CD4-positive, alpha-beta T cell treated with Interleukin-17A for 1 hour (primary cell): ENCODE measurements at regions not wholly inside any gene's neighbourhood (a gene's known extent, or its start where the extent isn't known, plus 50 kb on each side); places are given as distances from the start of the nearest gene placed in this dataset.

ENCODE experiments used
- DNase-seq: peaks from one replicate; pipeline ENCODE4 v3.0.0-alpha.2; 2020

DNA sequence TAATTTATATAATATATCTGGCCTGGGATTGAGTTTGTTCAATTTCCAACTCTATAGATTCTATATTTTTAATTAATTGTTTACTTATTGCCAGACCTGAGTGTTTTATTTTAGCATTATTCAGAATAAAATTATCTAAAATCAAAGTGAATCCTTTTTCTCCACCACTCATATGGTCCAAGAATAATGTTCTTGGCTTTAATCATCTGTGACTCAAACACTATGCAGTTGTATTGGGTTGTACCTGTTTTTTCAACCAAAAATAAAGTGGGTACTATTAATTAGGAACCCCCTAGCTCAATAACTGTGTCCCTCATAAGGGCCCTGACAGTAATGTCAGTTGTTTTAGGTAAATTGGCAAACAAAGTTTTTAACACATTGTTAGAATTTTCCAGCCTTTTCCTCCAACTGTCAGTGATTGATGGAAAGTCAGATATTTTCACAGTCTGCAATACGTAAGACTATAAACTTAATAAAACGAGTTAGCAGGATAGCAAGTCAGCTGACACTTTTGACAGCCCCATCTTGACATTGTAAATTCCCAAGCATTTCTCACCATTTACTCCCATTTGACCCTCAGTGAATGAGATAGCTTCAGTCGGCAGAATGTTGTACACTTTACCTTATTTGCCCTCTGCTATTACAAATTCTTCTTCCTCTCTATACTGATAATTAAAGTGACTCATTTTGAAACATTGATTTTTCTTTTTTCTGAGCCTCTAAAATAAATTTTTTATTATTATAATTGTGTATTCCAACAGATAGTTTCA lies 587.4 kb downstream of the METTL4 start:
- no peak for DNase-seq

DNA sequence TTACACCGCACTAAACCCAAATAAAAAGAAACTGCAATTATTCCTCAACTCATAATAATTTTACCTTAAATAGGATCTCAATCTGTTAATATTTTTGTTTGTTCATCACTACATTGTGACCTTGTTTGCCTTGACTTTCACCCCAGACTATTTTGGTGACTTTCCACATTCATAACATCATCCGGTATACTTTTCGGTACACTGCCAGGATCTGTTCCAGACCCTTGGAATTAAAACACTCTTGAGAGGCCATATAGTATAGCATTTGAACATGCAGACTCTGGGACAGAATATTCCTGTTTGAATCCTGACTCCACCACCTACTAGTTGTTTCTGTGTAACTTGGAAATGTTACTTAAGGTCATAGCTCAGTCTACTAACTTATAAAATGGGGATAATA lies 577.4 kb downstream of the METTL4 start:
- DNase-seq: no peak

DNA sequence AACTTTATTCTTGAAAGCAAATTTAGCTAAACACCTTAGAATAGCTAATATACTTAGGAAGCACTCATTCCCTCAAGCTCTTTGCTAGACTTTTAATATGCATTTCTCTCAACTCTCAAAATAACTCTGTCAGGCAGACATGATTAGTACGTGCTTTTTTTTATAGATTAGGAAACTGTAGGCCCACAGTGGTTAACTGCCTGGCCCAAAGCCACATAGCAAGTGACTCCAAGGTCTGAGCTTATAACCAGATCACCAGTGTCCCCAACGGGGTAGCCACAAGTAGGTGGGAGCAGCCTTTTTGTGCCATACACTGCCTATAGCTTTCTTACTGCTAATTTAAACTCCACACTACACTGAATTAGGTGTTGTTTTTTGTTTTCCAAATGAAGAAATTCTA lies 576.8 kb downstream of the METTL4 start:
- no peak for DNase-seq

DNA sequence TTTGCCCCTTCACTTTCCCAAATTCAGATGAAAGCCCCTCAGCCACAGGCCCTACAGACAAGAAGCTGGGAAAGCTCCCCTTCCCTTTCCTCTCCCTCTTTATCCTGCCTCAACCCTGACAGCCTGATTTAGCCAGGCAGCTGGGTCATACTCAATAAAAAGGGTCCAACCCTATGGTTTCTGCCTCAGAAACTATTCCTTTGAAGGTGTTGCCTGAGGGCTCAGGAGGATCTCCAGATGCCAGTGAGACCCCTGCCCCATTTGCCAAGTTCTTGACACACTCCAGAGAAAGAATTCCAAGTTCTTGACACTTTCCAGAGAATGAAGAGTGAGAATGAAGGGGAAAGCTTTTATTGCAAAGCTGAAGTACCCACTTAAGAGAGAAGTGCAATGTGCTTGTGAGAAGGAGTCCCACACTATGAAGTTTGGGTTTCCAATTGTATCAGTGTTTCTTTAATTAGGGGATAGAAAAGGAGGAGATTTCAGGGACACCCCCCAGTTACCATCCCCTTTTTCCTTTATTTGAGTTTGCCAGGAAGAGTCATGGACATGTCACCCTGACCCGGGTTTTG lies 576.2 kb downstream of the METTL4 start:
- no peak for DNase-seq

DNA sequence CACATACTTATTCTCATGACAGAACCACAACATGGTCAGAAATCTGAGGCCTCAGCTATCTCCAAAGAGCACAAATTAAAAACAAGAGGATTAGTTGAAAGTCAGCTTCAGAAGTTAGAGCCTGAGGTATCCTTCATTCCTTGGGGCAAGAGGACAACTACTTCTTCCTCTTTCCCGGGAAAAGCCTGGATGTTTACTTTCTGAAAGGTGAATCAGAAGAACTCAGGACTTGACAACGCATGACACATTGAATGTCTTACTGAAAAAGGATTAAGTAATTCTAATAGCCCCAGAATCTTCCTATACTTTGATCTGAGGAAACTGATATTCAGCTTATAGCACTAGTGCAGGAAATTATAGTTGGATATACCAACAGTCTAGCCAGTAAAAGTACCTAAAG lies 573.2 kb downstream of the METTL4 start:
- DNase-seq: no peak

DNA sequence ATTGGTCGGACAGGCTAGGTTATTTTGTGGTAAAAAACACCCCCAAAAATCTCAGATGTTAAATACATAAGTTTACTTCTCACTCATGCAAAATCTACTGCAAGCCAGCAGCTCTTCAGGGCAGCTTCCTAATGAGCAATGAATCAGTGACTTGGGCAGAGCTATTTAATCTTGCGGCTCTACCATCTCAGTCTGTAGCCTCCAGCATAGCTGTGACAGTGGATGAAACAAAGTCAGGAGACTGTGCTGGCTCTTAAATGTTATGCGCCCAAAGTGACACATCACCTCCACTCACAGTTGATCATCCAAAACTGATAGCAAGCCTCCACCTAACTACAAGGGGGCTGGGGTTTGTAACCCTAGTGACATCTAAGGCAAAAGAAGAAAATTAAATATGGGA lies 571.9 kb downstream of the METTL4 start:
- no peak for DNase-seq

DNA sequence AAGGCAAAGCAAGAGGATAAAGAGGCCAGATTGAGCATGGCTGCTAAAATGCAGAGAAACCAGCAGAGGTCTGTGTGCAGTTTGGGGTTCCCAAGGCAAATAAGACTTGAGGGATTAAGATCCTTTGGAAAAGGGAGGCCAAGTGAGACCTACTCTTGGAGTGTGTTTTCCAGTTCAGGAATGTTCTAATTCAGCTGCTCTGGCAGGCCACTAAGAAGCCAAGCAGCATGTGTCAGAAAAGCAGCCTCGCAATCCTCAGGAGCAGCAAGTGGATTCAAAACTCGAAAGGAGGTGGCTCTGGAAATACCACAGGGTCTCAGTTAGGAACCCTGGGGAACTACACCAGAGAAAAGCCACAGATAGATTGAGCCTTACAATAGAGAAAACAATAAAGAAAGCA lies 569.2 kb downstream of the METTL4 start:
- DNase-seq: no peak

DNA sequence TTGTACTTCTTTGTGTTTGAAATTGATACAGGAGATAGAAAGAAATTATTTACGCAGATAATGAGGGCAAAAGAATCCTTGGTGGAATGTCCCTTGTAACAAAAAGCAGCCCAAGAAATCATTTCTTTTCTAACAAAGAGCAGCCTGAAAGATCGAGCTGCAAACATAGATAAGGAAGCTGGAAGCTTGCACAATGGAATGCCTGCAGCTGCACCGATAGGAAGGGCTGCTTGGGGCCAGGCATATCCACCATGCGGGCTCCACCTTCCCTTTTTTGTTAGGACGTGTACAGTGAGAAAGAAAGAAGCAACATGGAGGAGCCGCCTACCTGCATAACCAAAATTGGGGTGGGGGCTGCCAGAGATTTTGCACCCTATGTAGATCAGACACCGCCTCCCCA lies 568.7 kb downstream of the METTL4 start:
- no peak for DNase-seq

DNA sequence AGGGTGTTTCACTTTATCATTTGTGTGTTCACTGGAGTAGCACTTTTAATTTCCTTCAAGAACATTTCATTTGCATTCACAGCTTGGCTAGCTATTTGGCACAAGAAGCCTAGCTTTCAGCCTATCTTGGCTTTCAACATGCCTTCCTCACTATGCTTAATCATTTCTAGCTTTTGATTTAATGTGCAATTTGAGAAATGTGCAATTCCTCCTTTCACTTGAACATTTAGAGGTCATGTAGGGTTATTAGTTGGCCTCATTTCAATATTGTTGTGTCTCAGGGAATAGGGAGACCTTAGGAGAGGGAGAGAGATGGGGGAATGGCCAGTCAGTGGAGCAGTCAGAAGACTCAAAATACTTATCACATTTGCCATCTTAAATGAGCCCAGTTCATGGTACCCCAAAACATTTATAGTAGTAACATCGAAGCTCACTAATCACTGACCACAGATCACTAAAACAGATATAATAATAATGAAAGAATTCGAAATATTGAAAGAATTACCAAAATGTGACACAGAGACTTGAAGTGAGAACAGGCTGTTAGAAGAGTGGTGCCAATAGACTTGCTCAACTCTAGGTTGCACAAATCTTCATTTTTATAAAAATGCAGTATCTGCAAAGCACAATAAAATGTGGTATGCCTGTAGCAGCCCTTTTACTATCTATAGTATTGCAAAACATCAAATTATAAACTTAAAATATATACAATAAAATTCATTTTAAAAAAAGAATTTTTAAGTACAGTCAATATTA lies 561.2 kb downstream of the METTL4 start:
- no peak for DNase-seq

DNA sequence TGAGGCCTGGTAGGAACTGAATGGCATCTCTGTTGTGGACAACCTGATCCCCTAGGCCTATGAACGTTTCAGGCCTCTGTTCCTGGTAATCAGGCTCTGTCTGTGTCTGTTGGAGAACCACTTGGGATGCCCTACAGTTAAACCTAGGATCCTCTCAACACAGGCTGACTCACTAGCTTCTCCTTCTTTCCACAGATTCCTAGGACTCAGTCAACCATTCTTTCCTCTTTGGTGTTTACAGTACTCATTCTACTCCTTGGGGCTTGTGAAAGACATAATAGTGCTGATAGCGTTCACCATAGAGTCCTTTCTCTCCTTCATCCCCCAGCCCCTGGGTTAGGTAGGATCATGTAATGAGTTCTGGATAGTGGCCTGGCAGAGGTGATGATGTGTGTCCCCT lies 544.3 kb downstream of the METTL4 start:
- no peak for DNase-seq

DNA sequence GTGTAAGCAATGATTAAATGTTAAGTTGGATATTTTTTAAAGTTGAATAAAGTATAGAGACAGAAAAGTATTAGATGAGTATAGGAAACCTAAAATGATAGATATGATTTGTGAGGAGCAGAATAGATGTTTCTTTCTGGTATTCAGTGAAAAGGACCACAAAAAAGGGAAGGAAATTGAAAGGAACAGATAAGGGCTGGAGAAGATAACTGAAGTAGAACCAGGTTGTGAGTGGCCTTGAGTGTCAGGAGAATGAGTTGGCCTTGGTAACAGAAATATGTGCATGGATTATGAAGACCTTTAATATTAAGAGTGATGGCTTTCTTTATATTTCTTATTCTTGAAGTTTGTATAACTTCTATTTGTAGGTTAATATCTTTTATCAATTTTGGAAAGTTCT lies 543.5 kb downstream of the METTL4 start:
- no peak for DNase-seq

DNA sequence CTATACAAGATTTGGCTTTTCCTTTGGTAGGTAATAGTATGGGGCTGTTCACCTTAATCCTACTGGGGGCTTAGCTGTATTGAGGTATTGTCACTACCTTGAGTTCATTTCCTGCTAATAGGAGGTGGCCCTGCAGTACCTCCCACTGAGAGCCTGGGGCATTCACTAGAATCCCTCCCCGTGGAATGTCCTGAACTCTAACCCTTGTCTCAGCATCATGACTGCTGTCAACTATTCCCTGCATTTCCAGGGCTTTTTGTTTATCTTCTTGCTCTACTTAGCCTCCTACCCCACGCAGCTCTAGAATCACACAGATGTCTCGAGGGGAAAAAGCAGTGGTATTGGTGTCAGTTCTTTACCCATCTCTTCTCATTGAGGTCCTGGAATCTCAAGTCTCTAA lies 542.3 kb downstream of the METTL4 start:
- no peak for DNase-seq

DNA sequence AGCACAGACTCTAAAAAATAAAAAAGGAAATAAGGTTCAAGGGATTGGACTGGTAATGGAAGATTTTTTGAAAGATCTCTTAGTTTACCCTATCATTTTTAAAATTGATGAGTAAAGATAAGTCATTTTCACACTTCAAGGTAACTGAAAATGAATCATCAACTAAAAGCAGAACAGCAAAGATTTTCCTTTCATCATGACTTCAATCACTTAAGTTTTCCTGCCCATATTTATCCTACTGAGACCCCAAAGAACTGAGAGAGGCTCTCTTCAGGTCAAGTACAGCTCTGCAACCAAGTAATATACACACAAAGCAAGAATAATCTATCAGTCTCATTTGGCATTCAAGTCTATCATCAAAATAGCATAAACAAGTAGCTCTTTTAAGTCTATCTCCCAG lies 540.7 kb downstream of the METTL4 start:
- DNase-seq: no peak

DNA sequence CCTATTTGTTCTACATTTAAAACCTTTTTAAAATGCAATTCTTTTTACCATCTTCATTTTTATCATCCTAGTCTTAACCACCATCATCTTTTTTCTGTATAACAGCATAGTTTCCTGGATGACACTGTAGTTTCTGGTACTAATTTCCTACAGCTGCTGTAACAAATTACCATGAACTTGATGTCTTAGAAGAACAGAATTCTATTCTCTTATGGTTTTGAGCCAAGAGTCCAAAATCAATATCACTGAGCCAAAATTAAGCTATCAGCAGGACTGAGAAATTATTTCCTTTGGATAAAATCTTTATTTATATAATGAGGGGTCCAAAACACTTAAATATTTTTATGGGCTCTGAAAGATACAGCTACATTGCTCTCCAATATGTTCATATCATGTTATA lies 539.3 kb downstream of the METTL4 start:
- no peak for DNase-seq

DNA sequence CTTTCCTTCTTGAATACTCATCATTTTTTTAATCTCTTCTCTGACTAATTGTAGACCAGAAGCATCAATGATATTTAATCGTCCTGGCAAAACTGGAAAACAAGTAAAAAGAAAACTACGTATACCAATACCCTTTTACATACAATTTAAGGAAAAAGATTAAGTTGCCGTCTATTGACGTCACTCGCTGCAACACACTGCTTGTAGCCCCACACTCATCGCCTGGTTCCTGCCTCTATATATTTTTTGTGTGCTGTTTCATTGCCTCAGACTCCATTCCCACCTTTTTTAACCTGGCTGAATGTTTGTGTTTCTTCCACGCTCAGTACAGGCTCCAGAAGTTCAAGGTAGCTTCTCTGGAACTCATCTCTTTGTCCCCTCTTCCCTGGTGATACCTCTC lies 536.2 kb downstream of the METTL4 start:
- no peak for DNase-seq

DNA sequence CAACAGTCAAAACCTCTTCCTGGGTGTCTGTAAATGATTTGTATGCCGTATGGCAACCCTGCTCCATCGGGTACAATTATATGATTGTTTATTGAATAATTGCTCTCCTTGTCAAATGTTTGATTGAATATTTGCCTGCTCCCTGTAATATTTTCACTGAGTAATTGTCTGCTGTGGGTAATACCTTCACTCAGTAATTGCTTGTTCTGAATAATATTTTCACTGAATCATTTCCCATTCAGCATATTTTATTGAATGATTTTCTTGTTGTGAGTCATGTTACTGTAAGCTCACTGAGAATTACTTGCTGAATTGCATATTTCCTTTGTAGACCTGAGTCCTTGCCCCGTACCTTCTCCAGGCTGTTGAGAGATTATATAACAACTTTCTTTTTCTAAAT lies 535.2 kb downstream of the METTL4 start:
- no peak for DNase-seq

DNA sequence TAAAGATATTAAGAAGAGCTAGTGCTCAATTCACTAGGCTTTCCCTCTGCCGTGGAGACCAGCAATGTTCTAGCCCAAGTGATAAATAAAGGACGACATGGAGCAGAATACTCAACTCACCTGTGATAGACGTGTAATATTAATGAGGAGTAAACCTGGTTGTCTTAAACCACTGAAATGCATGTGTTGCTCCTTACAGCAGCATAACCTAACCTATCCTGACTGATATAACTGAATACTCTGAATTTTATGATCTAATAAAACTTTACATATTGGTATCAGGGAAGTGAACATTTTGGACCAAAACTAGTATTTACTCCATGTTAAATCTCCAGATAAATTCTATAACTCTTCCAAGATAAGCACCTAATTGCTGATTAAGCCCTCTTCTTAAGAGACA lies 531.0 kb downstream of the METTL4 start:
- DNase-seq: no peak

DNA sequence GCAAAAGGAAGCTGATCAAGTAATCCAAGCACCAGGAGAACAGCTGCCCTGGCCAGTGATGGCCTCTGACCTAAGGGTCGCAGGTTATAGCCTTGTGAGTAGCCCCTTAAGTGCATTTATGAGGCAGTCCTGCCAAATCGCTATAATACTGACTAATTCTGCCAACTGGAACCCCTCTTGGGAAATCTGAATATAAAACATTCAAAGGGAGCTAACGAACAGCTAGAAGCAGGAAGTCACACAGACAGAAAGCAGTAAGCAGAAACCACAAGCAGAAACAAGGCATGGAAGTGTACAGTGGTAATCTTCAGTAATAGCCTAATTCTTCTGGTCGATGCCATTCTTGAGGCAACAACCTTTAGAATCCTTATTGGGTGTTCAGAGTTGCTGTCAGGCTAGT lies 521.3 kb downstream of the METTL4 start:
- no peak for DNase-seq

DNA sequence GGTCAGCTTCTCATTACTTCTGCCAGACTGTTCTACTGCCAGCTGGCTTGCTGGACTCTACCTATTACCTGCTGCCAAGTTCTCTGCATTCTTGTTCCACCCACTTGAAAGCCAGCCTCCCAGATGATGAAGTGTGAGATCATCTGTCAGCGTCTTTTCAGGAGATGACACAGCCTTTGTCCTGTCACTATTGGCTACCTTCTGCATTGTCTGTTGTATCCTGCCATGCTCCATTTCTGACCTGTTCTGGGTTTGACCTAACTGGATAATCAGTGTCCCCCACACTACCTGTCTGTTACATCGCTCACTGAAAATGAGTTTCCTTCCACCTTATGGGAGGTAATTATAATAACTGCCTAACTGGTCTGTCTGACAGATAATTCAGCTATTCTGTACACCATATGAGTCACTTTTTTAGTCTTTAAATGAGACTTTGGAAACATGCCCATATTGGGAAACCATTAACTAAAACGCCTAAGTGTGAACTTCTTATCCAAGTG lies 520.6 kb downstream of the METTL4 start:
- no peak for DNase-seq

DNA sequence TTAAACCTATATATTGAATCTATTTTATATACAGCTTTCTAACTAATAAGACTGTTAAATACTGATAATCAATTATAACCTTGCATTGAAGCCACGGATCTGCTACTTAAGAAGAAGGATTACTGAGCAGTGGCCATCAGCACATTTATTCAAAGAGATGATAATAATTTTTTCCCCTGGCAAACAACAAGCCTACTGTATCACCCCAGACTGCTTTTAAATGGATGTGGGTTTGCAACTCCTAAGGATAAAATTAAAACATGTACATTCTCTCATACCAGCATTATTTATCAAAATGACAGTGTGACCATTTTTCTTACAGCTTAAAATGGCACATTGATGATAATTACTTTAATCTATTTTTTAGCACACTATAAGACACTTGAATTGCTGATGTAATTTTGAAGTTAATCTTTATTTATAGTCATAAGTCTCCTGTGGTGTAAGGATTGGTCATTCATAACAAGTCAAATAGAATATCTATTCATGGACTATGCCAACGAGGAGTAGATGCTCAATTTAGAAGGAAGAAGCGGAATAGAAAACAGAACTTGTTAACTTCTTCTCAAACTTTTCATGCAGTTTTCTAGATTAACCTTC lies 517.7 kb downstream of the METTL4 start:
- no peak for DNase-seq

DNA sequence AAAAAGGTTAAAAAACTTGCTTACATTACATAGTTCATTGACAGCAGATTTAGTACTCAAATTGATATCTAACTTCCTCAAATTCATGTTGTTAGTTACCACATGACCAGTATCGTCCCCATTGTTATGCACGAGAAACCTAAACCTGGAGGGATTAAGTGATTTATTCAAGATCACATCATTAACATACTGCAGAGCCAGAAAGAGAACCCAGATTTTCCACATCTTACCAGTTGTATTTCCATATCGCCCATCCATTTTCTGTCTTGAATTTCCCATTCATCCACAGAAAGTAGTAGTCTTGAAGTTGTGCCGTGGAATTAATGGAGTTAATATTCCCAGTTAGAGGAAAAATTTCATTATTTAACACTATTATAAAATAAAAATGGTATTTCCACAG lies 512.0 kb downstream of the METTL4 start:
- DNase-seq: no peak

DNA sequence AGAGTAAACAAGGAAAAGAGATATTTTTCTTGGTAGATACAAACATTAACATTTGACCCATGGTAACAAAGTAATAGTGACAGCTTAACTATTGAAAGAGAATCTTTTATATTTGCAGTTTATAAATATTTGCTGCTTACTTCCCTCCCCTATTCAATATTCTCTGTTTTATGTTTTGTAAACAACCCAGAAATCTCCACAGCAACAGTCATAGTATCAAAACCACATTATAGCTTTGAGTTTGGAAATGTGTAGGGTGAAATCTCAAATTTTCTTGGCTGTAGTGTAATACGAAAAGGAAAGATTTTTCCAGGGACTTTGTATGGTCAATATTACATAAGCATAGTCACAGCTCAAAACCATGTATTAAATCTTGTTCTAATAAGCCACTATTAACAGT lies 511.2 kb downstream of the METTL4 start:
- no peak for DNase-seq

DNA sequence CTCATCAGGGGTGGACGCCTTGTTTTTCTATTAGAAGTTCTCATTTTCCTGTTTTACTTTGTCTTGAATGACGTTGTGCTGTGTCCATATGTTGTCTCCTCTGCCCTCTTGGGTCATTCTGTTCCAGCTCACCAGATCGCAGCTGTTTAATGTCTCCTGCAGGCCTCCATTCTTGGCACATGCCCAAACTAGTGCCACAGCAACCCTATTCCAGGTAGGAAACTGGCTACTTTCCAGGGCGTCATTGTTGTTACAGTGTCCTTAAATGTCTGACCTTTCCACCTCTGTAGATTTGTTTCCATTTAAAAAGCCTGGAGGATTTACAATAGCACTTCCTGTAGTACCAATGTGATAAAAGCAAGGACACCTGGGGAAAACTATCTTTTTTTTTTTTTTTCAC lies 500.7 kb downstream of the METTL4 start:
- no peak for DNase-seq

DNA sequence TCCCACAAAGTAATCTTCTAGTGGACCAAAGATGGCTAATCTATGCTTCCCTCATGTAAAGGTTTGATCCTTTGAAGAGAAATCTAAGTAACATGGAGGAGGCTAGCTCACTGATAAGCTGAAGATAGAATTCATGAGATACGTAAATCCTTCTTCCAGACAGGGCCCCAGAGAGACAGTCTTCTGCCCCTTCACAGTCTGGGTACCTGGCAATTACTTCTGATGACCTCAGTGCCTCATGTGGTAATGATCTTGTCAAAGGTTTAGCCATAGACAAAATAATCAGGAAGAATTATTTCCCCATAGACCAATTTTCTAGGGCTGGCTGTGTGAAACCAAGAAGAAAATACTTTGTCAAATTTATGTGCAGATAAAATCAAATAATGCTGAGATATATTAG lies 495.8 kb downstream of the METTL4 start:
- no peak for DNase-seq
